ENCODE measurements at regions not wholly inside any gene's neighbourhood (a gene's known extent, or its start where the extent isn't known, plus 50 kb on each side); places are given as distances from the start of the nearest gene placed in this dataset.

DNA sequence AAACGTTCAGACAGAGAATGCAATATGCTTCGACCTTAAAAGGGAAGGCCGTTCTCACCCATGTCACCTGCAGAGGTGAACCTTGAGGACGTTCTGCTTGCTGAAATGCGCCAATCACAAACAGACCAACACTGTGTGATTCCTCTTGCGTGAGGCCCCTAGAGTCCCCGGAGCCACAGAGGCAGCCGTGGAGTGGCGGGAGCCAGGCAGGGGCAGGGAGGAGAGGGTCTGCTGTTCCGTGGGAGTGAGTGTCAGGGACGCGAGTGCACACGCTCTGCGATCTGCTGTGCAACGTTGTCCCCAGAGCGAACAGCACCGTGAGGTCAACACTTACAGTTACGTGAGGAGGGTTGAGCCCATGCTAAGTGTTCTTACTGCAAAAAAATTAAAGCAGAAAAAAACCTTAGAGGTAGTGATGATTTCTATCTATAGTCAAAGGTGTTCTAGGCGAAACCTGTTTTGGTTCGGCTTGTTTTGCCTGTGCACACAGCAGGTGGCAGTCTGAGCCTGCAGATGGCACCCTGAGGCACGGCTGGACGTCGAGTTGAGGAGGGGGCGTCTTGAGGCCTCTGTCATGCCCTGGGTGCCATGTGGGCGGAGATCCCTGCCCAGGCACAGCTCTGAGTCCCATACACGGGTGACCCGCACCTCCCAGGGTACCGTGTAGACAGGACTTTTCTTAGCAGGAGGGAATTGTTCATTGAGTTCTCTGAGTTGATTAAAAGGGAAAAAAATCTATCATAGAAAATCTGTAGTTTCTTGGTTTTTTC, 71.7 kb upstream of the FRMD1 start:
- no peak overlapping the region for H3K4me3 ChIP-seq (ENCODE audit: low read depth, poor library complexity, severe bottlenecking)
- DNase-seq (ENCODE audit: low spot score in 2 of 2) = peak; percentile 10 to 73
- intact Hi-C loops (cut with DNase I; ENCODE audit: low total_unique reads) = loop anchor here (10.0 kb wide), 1 partner anchor 204 kb away; no protein-coding TSS in a partner anchor
- TF ChIP-seq CTCF (IDR thresholded peaks at IDR 0.05) (no peak), POLR2A (IDR thresholded peaks at IDR 0.05) (no peak)
- WGBS, 2 donors = 42 to 56% methylated on average over 28 of the region's 28 CpGs

DNA sequence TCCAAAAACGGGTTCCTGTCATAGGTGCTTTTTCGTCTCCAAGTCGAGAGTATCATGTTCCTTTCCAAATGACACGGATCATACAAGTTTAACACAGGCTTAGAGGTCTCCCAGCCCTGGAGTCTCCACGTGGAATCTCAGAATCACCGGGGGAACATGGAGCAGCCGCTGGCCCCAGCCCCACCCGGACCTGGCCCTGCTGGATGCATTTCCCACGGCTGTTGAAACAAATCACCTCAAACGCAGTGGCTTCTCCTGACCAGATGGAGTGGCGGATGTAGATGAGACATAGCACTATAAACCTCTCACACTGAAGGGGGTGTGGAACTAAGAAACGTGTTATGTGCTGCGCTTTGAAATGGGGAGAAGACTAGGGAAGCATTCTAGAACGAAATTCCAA, 70.0 kb upstream of the FRMD1 start:
- H3K4me3 ChIP-seq (ENCODE audit: low read depth, poor library complexity, severe bottlenecking) = no peak overlapping the region
- WGBS, 2 donors = 64 to 76% methylated on average over 14 of the region's 14 CpGs
- intact Hi-C loops (cut with DNase I; ENCODE audit: low total_unique reads) = no loop called here
- peak; percentile 5 to 62 for DNase-seq (ENCODE audit: low spot score in 2 of 2)
- no peak for TF ChIP-seq CTCF (IDR thresholded peaks at IDR 0.05)
- no peak for TF ChIP-seq POLR2A (IDR thresholded peaks at IDR 0.05)

GRCh38 chr6:168148231-168148849, 69.3 kb upstream of the FRMD1 start:
- TF ChIP-seq CTCF (IDR thresholded peaks at IDR 0.05) (no peak), POLR2A (IDR thresholded peaks at IDR 0.05) (no peak)
- 75 to 79% methylated on average over 14 of the region's 14 CpGs for WGBS, 2 donors
- no peak overlapping the region for H3K4me3 ChIP-seq (ENCODE audit: low read depth, poor library complexity, severe bottlenecking)
- DNase-seq (ENCODE audit: low spot score in 2 of 2) = peak; percentile 4 to 42
- intact Hi-C loops (cut with DNase I; ENCODE audit: low total_unique reads) = no loop called here

DNA sequence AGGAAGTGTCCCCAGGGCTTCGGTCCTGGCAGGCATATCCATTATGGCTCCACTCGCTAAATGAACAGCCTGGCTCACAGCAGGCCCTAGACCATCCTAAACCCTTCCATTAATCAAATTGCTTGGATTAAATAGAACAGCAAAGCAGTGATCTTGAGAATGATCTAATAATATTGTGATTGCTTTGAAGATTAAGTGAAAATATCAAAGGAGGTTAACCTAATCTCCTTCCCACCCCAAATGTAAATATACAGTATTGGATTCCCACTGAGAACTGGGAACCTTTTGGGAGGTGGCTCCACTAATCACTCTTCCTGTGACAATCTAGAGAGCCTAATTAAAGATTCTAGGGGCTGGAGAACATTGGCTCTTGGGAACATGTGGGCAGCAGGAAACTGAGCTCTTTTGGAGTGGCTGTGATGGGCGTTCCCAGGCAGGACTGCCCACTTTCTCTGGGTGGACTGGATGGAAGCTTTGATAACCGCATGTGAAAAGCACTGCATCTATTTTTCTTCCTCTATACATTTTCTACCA, 68.3 kb upstream of the FRMD1 start:
- intact Hi-C loops (cut with DNase I; ENCODE audit: low total_unique reads) = no loop called here
- TF ChIP-seq CTCF (IDR thresholded peaks at IDR 0.05) (no peak), POLR2A (IDR thresholded peaks at IDR 0.05) (no peak)
- no peak overlapping the region for H3K4me3 ChIP-seq (ENCODE audit: low read depth, poor library complexity, severe bottlenecking)
- no peak for DNase-seq (ENCODE audit: low spot score in 2 of 2)
- WGBS, 2 donors = 69 to 75% methylated on average over 4 of the region's 4 CpGs

DNA sequence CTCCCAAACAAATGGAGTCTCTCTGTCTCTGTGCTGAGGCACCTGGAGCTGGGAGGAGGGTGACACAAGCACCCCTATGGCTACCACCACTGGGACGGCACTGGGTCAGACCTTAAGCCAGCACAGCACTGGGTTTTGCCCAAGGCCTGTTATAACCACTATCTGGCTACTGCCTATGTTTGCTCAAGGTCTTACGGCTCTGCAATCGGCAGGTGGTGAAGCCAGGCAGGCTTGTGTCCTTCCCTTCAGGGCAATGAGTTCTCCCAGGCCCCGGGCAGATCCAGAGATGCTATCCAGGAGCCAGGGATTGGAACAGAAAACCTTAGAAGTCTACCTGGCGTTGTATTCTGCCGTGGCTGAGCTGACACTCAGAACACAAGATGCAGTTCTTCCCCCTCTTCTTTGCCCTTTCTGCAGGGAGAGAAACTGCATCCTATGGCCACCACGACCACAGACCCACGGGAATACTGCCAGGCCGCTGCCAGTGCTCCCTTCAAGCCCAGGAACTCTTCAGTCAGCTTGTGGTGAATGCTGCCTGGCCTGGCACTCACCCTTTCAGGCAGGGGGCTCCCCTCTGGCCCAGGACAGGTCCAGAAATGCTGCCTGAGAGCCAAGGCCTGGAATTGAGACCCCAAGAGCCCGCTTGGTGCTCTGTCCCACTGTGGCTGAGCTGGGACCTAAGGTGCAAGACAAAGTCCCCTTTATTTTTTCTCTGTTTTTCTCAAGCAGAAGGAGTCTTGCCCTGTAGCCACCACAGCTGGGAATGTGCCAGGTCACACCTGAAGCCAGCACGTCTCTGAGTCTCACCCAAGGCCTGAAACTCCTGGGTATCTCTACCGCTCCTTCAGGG, 67.0 kb upstream of the FRMD1 start:
- WGBS, 2 donors = 85 to 88% methylated on average over 11 of the region's 12 CpGs
- intact Hi-C loops (cut with DNase I; ENCODE audit: low total_unique reads) = no loop called here
- H3K4me3 ChIP-seq (ENCODE audit: low read depth, poor library complexity, severe bottlenecking) = no peak overlapping the region
- peak in 1 of 2 donors; percentile 68 for DNase-seq (ENCODE audit: low spot score in 2 of 2)
- TF ChIP-seq CTCF (IDR thresholded peaks at IDR 0.05) = no peak
- TF ChIP-seq POLR2A (IDR thresholded peaks at IDR 0.05) = no peak

Measured in lower leg skin (tissue), 4 donors.